Medulla oblongata (tissue), 1 donor: ENCODE measurements at regions not wholly inside any gene's neighbourhood (a gene's known extent, or its start where the extent isn't known, plus 50 kb on each side); places are given as distances from the start of the nearest gene placed in this dataset.
A peak's percentile ranks its signal among the peaks of the same experiment; 100 is the strongest.

Source experiments
- DNase-seq: peaks from one replicate; pipeline ENCODE4 v3.0.0-alpha.2; 2015; ENCODE audit errors: extremely low spot score

DNA sequence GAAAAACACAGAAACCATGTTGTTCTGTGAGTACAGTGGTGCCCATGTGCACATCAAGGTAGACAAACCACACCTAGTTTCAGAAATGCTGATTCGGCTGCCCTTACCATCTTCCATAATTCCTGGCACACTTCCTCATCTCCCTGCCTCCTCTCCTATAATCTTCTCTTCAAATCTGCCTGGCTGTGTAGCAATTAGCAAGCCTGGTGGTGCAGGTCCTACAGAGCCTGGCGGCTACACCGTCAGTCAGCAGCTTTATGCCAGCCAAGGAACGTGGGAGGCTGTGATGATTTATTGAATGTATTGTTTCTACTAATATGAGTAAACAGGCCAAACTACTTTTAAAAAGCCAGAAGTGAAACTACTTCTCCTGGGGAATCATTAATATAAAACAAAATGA, 106.8 kb downstream of the SEMA6D start:
- no peak for DNase-seq

DNA sequence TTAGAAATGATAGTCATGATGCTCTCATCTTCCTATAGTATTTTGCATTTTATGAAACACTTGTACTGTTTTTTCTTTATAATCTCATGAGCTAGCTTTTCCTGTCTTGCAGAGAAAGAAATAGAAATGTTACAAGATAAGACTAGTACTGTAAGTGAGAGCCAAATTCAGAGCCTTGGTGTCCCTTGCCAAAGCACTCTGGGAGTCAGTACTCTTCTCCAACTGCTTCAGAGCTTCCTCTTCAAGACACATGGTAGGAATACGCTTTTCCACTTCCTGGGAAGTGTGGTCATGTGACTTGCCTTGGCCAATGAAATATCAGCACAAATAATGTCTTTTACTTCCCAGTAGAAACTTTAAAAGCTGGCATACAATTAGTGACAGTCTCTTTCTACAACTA, 112.4 kb downstream of the SEMA6D start:
- no peak for DNase-seq

DNA sequence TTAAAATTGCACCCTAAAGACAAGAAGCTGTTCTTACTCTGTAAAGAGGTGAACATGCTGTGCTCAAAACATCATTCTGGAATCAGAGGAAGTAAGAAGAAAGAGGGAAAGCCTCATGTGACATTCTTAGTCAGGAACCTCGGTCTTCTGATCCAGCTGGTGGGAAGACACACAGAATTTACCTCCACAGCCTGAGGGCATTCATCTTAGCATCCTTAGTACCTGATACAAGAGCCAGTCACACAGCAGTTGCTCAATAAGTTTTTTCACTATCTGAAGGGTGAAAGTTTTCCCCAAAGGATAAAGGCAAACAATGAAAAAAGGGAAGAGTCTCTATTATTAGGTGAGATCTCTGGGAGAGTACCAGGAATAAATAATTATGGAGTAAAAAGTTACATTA, 116.8 kb downstream of the SEMA6D start:
- no peak for DNase-seq

DNA sequence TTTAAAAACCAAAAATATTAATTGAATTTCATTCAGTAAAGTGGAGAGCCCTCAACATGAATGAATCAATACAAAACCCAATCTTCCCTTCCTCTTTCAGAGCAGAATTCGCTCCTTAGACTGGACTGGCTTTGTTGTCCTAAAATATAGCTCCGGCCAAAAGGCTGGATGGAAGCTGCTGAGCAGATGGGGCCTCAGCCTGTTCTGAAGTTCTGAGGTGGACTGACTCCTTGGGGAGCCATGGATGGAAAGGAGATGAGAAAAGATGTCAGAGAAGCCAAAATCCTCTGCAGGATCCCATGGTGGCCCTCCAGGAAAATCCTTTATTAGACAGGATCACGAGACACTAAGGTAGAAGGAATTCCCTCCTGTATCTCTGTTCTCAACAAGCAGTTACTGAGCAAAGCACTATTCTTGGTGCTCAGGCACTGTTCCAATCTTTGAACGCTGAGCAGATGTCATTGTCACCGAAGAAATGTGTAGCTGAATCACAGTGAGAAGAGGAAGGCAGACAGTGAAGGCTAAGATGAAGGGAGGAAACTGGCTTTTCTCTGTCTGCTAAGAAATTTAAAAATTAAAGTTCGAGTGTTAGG, 122.0 kb downstream of the SEMA6D start:
- DNase-seq, result no peak

DNA sequence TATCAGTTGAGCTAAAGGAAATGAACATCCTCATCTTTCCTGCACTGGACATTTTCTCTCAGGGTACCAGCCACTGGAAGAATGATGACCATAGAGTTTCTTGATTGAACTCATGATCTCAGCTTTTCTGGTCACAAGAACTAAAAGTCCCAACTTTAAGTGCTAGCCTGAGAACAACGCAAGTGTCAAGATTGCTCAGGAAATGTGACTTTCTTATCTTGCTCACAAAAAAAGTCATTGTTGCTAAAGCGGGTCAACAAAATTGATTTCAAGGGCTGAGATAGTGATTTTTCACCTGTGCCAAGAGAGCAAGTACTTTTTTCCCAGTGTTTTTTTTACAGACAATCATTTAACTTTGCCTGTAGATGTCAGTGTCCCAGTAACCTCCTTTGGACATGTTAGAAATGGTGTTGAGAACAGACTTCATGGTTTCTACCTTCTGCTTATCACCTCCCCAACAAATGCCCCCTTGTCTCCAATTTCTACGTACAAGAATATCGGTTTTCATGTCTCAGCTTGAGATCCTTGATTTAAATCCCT, 125.9 kb downstream of the SEMA6D start:
- no peak for DNase-seq

DNA sequence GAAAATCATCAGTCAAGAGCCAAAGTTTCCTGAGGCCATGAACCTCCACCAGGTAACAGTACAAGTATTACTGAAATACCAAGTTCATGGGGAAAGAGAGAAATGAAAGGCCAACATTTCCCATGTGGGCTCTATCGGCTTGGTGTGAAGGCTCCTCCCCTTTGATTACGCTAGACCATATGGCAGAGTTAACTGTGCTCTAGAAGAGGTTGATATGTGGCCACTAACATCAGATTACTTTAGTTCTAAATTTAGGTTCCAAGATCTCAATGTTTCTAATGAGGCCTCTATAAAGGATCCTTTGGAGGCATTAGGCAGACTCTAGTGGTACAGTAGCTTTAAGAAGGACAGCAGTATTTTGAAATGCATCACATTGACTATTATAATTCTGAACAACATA, 127.1 kb downstream of the SEMA6D start:
- DNase-seq, result no peak

DNA sequence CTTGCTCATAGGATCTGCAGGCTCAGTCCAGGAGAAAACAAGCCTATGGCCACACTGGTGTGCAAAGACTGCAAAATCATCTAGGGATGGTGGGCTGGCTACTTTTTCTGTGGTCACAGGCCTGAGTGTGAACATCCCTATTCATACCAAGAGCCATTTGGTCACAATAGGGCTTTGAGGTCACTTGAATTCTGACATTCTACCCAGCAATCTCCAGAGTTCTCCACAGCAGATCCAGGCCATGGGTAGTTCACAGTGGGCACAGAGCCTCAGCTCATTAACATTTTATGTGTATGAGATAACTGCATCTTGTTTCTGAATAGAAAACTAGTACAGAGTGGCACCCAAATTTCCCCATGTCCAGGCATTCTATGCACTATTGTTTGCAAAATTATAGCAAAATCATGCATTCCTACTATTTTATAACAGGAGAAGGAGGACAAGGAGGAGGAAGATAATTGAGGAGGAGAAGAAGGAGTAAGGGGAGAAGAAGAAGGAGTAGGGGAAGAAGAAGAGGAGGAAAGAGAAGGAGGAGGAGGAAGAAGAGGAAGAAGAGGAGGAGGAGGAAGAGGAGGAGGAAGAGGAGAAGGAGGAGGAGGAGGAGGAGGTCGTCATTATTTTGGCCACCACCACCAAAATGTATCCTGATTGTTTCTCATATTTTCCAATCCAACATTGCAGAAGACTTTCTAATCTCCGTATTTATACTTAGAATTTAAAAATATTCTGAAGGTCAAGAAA, 129.0 kb downstream of the SEMA6D start:
- peak; percentile 38 for DNase-seq

DNA sequence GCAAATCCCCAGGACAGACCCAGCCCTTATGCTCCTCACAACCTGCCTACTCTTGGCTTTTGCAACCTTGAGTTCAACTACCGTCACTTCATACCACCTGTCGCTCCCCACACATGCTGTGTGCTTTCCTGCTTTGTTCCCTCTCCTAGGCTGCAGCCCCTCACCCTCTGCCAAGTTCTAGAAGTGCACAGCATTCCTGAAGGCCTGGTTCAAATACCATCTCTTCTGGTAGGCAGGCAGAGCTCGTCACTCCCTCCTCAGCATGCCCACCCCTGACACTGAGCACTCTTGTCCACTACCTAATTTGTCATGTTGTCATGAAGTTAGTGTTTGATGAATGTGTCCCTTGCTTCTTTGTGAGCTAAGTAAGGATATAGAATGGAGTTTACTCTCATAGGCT, 129.6 kb downstream of the SEMA6D start:
- no peak for DNase-seq

DNA sequence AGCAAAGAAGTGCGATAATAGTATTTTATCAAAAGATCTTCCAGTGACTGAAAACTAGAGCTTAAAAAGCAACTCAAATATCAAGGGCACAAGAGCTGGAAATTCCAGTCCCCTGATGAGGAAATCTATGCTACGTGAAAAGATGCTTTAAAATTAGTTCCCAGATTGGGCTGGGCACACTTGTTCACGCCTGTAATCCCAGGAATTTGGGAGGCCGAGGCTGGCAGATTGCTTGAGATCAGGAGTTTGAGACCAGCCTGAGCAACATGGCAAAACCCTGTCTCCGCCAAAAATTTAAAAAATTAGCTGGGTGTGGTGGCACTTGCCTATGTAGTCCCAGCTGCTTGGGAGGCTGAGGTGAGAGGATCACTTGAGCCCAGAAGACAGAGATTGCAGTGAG, 138.8 kb downstream of the SEMA6D start:
- DNase-seq, result no peak

DNA sequence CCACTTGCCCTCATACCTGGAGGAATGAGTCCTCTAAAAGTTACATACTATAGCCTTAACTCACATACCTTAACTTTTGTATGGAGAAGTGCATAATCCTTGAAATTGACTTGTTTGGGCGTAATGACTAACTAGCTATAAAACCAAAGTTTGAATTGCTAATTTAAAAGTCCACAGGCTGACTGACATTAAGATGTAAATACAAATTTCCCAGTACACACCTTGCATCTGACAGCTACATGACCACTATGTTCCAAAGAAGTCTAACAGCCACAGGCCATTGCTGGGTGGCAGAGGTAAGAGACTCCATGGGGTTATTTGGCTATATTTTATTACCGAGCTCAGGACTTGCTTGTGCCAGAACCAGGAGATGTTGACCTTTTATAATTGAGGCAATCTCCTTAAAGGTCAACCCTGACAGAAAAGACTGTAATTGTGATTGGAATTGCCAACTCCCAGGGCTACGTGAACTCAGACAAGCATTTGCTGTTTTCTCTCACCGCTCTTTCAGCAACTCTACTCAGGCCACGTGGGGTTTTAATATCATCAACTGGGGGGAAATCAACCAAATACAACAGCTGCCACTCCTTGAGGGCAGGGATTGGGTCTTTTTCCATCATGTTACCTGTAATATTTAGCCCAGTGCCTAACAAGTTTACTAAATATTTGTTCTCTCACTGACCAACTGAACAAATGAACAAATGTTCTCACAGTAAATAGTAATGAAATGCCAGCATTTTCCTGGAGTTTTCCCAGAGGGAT, 139.9 kb downstream of the SEMA6D start:
- DNase-seq, result no peak

DNA sequence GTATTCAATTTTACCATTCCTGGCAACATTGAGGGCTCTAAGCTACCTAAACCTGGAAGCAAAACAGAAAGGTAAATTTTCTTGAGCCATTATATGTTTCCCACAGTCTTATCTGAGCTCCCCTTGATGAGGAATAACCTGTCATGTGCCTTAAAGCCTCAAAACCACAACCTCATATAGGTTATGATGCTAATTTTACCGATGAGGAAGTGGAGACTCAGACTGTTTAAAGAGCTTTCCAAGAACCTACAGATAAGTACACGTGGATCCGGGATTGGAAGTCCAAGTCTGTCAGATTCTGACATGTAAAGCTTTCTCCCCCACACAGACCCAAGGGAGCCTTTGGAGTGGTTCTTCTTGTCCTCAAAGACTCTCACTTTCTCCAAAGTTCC, 140.5 kb downstream of the SEMA6D start:
- DNase-seq, result no peak

DNA sequence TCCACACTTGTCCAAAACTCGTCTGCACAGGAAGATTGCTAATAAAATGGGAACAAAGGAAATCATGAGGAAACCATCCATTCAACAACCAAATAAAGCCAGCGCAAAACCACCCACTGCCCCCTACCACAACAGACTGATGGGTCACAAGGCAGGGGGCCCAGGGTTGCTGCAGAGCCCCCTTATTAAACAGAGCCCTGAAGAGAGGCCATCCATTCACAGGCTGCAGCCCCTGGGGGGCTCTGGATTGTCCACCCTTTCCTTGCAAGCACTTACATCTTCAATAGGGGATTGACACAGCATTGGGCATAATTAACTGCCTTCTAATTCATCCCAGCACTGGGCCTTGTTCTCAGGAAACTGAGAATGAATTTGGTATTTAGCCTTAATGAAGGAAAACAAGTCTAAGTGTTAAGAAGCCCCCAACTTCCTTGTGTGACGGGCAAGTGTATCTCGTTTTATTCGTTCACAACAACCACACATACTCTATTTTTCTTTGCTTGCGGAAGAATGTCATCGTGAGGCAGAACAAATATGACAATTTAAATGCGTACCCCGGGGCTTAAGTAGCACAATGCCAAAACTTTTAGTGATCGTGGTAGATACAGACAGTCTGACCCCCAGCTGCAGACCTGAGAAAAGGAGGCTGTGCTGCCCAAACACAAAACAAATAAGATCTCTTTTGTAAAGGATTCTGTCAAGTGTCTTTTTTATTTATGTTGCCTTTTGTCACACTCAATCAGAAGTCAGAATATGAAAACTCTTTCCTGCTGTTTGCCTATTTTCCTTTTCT, 144.0 kb downstream of the SEMA6D start:
- DNase-seq, result no peak

DNA sequence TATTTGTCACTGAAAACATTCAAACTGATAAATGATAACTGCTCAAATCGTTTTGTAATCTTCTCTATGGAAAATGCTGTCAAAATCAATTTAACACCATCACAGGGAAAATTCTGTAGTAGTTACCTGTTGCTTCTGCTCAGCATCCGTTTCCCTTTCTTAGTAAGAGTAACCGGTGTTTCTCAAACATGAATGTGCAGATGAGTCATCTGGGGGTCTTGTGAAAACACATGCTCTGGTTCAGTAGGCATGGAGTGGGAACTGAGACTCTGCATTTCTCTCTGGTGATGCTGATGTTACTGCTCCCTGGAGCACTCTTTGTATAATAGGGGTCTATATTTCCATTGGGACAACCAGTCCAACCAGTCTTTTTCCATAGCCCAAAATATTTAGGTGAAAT, 145.1 kb downstream of the SEMA6D start:
- DNase-seq, result no peak

DNA sequence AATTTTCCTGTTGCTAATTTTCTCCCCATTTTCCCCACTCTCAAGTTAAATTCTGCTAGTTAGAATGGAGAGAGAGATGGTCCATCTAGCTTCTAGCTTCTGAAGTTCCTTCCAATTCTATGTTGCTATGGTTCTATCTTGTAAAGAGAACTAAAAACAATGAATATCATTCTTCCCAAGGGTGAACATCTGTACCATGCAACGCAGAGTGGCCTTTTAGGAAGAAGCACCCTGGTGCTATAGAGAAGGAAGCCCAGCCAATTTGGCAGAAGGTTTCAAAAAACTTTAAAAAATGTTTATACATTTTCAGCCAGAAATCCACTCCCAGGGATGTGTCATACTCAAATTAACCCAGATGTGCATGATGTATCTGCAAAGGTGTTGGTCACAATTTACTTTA, 149.1 kb downstream of the SEMA6D start:
- DNase-seq, result no peak

DNA sequence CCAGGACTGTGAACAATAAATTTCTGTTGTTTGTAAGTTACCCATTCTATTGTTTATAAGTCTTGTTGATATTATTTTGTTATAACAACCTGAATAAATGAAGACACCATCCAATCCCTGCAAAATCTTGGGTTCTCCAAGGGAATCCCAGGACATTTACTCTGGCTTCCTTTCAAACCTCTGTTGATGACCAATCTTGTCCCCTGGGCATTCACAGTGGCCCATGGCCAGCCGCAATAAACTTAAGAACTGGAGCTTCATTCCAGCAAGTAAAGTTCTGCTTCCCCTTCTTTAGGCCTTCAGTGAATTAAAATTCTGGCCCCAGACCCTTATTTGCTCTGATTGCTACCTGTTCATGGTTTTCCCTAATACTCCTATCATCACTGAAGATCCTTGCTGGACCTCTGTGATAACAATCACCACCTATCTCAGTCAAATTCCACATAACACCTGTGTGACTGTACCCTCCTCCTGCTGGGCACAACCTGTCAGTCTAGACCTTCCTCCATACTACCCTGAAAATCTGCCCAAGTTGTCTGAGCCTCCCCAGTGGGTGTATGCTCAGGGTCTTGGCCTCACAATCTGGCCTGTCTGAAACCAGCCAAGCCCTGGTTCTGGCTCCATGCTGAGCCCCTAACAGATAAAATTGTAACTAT, 153.1 kb downstream of the SEMA6D start:
- DNase-seq, result no peak

DNA sequence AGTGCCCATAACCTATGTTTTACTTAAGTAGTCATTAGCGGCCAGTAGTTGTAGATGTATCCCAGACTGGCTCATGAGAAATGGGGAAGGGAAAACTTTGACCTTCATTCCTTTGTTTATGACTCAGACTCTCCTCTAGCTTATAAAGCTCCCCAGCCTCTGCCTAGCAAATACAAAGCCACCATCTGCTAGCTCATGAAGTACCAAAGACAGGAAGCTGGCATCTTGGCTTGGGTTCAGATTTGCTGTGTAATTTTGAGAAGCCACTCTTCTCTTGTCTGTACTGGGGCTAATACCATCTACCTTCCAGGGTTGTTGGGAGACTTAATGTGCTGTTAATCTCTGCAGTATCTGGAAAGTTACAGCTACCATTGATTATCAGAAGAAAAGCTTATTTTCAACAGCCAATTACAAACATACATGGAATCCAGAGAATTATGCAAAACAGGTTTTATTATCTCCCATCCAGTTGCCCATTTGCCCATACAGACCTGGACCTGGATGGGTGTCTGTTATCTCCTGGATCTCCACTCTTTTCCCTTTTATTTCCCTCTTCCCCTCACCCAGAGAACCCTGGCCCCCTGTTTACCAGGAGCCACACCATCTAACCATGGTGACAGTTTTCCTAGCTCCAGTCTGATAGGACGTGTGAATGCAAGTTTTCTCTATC, 153.8 kb downstream of the SEMA6D start:
- DNase-seq, result no peak

DNA sequence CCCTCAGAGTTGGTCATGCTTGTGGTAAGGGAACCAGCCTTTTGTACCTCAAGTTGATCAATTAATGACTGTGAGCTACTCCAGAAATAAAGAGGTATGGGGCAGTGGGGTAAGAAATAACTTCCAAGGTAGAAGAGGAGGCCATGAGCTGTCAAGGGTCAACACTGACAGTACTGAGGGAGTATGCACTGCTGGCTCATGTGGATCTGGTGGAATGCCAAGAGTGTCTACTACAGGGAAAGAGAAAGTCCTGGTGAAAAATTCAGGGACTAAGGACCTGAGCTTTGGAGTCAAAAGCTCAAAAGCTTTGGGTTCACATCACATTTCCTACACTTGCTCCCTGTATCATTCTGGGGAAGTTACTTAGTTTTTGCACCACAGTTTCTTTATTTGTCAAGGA, 154.9 kb downstream of the SEMA6D start:
- DNase-seq, result no peak

DNA sequence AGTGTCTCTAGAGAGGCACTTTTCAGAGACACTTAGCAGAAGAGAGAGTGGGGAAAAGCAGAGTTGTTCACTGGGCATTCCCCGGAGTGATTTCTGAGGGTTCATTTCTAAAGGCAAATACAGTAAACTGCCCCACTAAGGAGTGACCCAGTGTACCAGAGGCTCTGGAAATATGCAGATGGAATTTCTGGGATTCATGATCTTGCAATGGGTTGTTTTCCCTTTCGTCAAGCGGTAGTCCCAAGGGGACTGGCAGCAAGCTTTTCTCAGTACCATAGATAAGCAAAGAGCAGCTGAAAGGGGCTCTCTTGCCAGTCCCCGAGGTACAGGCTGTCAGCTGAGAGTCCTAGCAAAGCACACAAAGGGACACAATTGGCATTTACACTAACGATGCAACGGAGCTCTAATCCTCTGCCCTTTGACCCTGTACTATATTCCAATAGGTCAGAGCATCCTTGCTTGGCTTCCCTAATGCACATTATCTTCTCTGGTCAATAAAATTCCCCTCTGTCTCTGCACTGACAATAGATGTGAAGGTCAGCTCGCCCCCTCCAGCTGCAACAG, 155.6 kb downstream of the SEMA6D start:
- DNase-seq, result no peak

DNA sequence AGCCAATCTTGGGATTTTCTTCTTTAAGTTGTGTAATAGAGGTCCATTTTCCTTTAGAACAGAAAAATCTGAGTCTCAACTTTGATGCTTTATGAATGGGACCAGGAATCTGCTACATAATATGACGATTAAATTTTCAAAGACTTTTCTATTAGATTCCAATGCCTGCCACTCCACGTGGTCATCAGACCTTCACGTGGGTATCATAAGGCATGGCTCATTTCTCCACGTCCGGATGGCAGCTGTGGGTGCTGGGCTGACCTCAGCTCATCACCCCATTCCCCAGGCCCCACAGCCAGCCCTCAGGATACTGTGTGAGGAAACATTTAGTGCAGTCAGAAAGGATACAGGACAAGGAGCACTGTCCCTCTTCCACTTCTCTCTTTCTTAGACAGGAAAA, 159.7 kb downstream of the SEMA6D start:
- DNase-seq, result no peak

DNA sequence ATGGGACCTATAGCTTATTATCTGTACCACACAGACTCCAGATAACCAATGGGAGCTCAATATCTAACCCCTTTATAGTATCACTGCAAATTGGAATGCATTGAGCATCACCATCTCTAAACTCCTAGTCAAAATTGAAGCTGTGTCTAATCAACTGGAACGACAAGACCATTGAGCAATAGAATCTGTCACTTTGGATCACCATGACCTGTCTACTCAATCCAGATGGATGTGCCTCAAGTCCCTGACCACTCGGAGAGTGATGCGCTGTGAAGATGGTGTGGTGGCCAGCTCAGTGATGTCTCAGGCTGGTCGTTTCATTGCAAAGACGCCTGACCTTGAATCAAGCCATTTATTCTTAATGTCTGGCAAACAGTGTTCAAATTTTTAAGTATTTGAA, 160.5 kb downstream of the SEMA6D start:
- DNase-seq, result no peak

DNA sequence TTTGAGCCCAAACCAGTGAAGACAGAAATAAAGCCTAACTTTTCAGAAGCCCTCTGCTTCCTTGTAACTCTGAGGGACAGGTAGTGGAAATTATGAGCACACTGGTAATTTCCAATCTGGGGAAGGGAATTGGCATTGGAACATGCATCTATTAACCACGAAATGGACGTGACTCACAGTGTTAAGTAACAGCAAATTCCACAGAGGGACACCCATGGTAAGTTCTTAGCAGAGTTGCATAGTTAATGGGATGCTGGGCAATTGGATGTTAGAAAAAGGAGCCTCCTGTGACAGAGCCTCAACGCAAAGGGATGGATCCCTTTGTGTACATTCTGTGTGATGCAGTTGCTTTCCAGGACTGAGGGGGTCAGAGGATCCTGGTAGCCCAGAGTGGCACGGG, 168.6 kb downstream of the SEMA6D start:
- DNase-seq, result no peak
